Stomach (tissue), 8 donors: ENCODE measurements at regions not wholly inside any gene's neighbourhood (a gene's known extent, or its start where the extent isn't known, plus 50 kb on each side); places are given as distances from the start of the nearest gene placed in this dataset.
"Not testable (repeated sequence)": the region's sequence is repeated elsewhere in the genome, so short reads cannot be mapped to it uniquely, and the experiment has no call there.

ENCODE experiments used
- DNase-seq, 2 donors: peaks; one replicate each; pipeline versions ENCODE4 v3.0.0 to v3.0.0-alpha.2; 2013 to 2019
- H3K27ac ChIP-seq, 5 donors: fragments of 200-600 bp in 4 of 5; sonication (generic) in 4 of 5; one replicate each; pipeline ENCODE4 v1.5.1; 2013 to 2019; ENCODE audit warnings: mild to moderate bottlenecking in 1 of 5, moderate library complexity in 1 of 5
- H3K27me3 ChIP-seq, 3 donors: fragments of 200-600 bp; sonication (generic); one replicate each; pipeline ENCODE4 v1.5.1; 2017 to 2019; ENCODE audit warnings: mixed run types in 1 of 3
- H3K36me3 ChIP-seq, 4 donors: fragments of 200-600 bp; sonication (generic); 1 replicate in 3 of 4; 2 replicates in 1 of 4; pipeline ENCODE4 v1.5.1; 2016 to 2019
- H3K4me1 ChIP-seq, 4 donors: fragments of 200-600 bp; sonication (generic); one replicate each; pipeline ENCODE4 v1.5.1; 2016 to 2019
- H3K4me3 ChIP-seq, 4 donors: fragments of 200-600 bp; sonication (generic) in 3 of 4; one replicate each; pipeline ENCODE4 v1.5.1; 2016 to 2019; ENCODE audit warnings: mild to moderate bottlenecking in 1 of 4
- H3K9me3 ChIP-seq, 4 donors: fragments of 200-600 bp; sonication (generic); one replicate each; pipeline ENCODE4 v1.5.1; 2016 to 2019
- CTCF ChIP-seq, 7 experiments: fragments of 450-650 bp in 4 of 7; fragments of 200-600 bp in 3 of 7; sonication (generic) in 3 of 7; IDR thresholded peaks; one replicate each; pipeline ENCODE4 v1.5.1; 2016 to 2019; ENCODE audit warnings: antibody characterized with exemption in 7 of 7, control low read depth in 2 of 7, mild to moderate bottlenecking in 1 of 7
- EP300 ChIP-seq: sonication (generic); formaldehyde crosslinking; IDR thresholded peaks from one replicate; pipeline ENCODE4 v1.6.1; 2017; ENCODE audit warnings: antibody characterized with exemption
- POLR2A ChIP-seq, 4 donors: fragments of 450-650 bp; IDR thresholded peaks; one replicate each; pipeline ENCODE4 v1.6.1; 2016; ENCODE audit warnings: antibody characterized with exemption in 4 of 4, control low read depth in 2 of 4, mild to moderate bottlenecking in 1 of 4, moderate library complexity in 1 of 4
- POLR2AphosphoS5 ChIP-seq, 3 donors: sonication (generic); formaldehyde crosslinking; IDR thresholded peaks; one replicate each; pipeline ENCODE4 v1.6.1; 2016; ENCODE audit warnings: antibody characterized with exemption in 3 of 3
- WGBS, 5 donors: extraction: QIAGEN DNeasy Blood & Tissue Kit in 3 of 5; methylation state at CpG; one replicate each; pipeline versions ENCODE4 v1.1.5 to v1.1.7; 2013 to 2018; 5-methylcytosine and 5-hydroxymethylcytosine counted together
- intact Hi-C: fragments of 100-400 bp; cut with DNase I; formaldehyde crosslinking; loops from one replicate; pipeline ENCODE4 v1.15.1; 2023; ENCODE audit warnings: low total_unique reads
- donor health status: healthy with polysubstance abuse.
- donor health status: Bipolar disorder and iron deficiency.
- donor health status: healthy.

GRCh38 chr7:140275069-140275965, 98.5 kb upstream of the KDM7A start:
- H3K36me3 ChIP-seq, result no peaks in the 10 kb centered on the region
- DNase-seq, result peak in 1 of 2 donors; percentile 66
- TF ChIP-seq EP300, result no peak
- TF ChIP-seq CTCF (IDR thresholded peaks at IDR 0.05), result no peak
- TF ChIP-seq POLR2A (IDR thresholded peaks at IDR 0.05), result no peak
- TF ChIP-seq POLR2AphosphoS5 (IDR thresholded peaks at IDR 0.05), result no peak
- H3K4me1 ChIP-seq, result peaks cover 0 to 9% (median 3%) of the 10 kb centered on the region in 4 donors
- WGBS, 5 donors, result 45 to 54% (median 46%) methylated on average over 11 of the region's 11 CpGs
- intact Hi-C loops, result no loop called here
- H3K4me3 ChIP-seq, result no peak overlapping the region
- no peaks in the 10 kb centered on the region for H3K27me3 ChIP-seq
- no peak overlapping the region for H3K27ac ChIP-seq
- no peaks in the 10 kb centered on the region for H3K9me3 ChIP-seq

GRCh38 chr7:140273417-140273816, 96.6 kb upstream of the KDM7A start:
- WGBS, 5 donors, result 91 to 96% (median 94%) methylated on average over 8 of the region's 8 CpGs
- intact Hi-C loops, result no loop called here
- H3K27me3 ChIP-seq, result no peaks in the 10 kb centered on the region

GRCh38 chr7:140271643-140271968, 94.8 kb upstream of the KDM7A start:
- H3K27me3 ChIP-seq, H3K36me3 ChIP-seq, H3K4me3 ChIP-seq, DNase-seq, H3K27ac ChIP-seq, intact Hi-C loops, H3K4me1 ChIP-seq, H3K9me3 ChIP-seq: not testable (repeated sequence)
- 90 to 99% (median 93%) methylated on average over 11 to 16 of the region's 16 CpGs for WGBS, 5 donors

More at GRCh38 chr7:140273417-140273816, 96.6 kb upstream of the KDM7A start:
- Histone ChIP-seq H3K27ac (no peak overlapping the region), H3K36me3 (no peaks in the 10 kb centered on the region), H3K9me3 (no peaks in the 10 kb centered on the region), H3K4me1 (peaks cover 0 to 9% (median 3%) of the 10 kb centered on the region in 4 donors), H3K4me3 (no peak overlapping the region)
- DNase-seq, result no peak
- TF ChIP-seq POLR2AphosphoS5 (IDR thresholded peaks at IDR 0.05) (no peak), CTCF (IDR thresholded peaks at IDR 0.05) (no peak), EP300 (no peak), POLR2A (IDR thresholded peaks at IDR 0.05) (no peak)

- H3K4me1 ChIP-seq, result no peaks in the 10 kb centered on the region
- WGBS, 5 donors, result 78 to 88% (median 86%) methylated on average over 6 of the region's 6 CpGs
- no peak overlapping the region for H3K27ac ChIP-seq
- no peaks in the 10 kb centered on the region for H3K36me3 ChIP-seq
- no peak for DNase-seq
- H3K27me3 ChIP-seq, result no peaks in the 10 kb centered on the region
- intact Hi-C loops, result no loop called here
- no peaks in the 10 kb centered on the region for H3K9me3 ChIP-seq
- H3K4me3 ChIP-seq, result no peak overlapping the region
- no peak for TF ChIP-seq CTCF (IDR thresholded peaks at IDR 0.05)
- no peak for TF ChIP-seq POLR2A (IDR thresholded peaks at IDR 0.05)
- TF ChIP-seq POLR2AphosphoS5 (IDR thresholded peaks at IDR 0.05), result no peak
- no peak for TF ChIP-seq EP300
Observed at GRCh38 chr7:140269004-140269638, 92.3 kb upstream of the KDM7A start.
